Activated naive CD4-positive, alpha-beta T cell treated with anti-CD3 and anti-CD28 coated beads, Interleukin-2, amount 10 ng/mL, durations not matched to agents 7 days and 5 days (primary cell): ENCODE measurements at regions not wholly inside any gene's neighbourhood (a gene's known extent, or its start where the extent isn't known, plus 50 kb on each side); places are given as distances from the start of the nearest gene placed in this dataset.
"Not testable (repeated sequence)": the region's sequence is repeated elsewhere in the genome, so short reads cannot be mapped to it uniquely, and the experiment has no call there.

ENCODE experiments used
- CTCF ChIA-PET: fragments of 350-600 bp; sonication (Branson Sonifier 250); formaldehyde crosslinking; loops from one replicate; lab custom pipeline; 2021; ENCODE audit warnings: antibody characterized with exemption; lab: Charles Lee
- DNase-seq: peaks from one replicate; pipeline ENCODE4 v3.0.0-alpha.2; 2020
- H3K27ac Mint-ChIP-seq: one replicate; pipeline ENCODE4 v1.8.0; 2021; ENCODE audit warnings: mild to moderate bottlenecking, moderate library complexity, mixed read lengths
- H3K27me3 Mint-ChIP-seq: one replicate; pipeline ENCODE4 v1.8.0; 2021; ENCODE audit warnings: mild to moderate bottlenecking, mixed read lengths
- H3K36me3 Mint-ChIP-seq: one replicate; pipeline ENCODE4 v1.8.0; 2021; ENCODE audit warnings: mixed read lengths
- H3K4me1 Mint-ChIP-seq: one replicate; pipeline ENCODE4 v1.8.0; 2021; ENCODE audit warnings: mixed read lengths
- H3K4me3 Mint-ChIP-seq: one replicate; pipeline ENCODE4 v1.8.0; 2021; ENCODE audit warnings: mild to moderate bottlenecking, moderate library complexity, mixed read lengths
- H3K9me3 Mint-ChIP-seq: one replicate; pipeline ENCODE4 v1.8.0; 2021; ENCODE audit warnings: mixed read lengths

- Mint-ChIP-seq H3K27ac (no peak overlapping the region), H3K9me3 (peaks cover 15% of the 10 kb centered on the region), H3K4me1 (no peaks in the 10 kb centered on the region), H3K27me3 (no peaks in the 10 kb centered on the region), H3K36me3 (no peaks in the 10 kb centered on the region), H3K4me3 (no peak overlapping the region)
- DNase-seq = no peak
- CTCF ChIA-PET = no interaction called here
Observed at GRCh38 chr17:54270499-54270898, 447.8 kb downstream of the KIF2B start.

GRCh38 chr17:54277868-54278267 is 455.1 kb downstream of the KIF2B start:
- Mint-ChIP-seq H3K27me3 (no peaks in the 10 kb centered on the region), H3K27ac (no peak overlapping the region), H3K36me3 (no peaks in the 10 kb centered on the region), H3K9me3 (peaks cover 7% of the 10 kb centered on the region), H3K4me3 (no peak overlapping the region), H3K4me1 (no peaks in the 10 kb centered on the region)
- CTCF ChIA-PET = no interaction called here
- DNase-seq = no peak

GRCh38 chr17:54280741-54281140 is 458.0 kb downstream of the KIF2B start:
- DNase-seq = no peak
- Mint-ChIP-seq H3K36me3 (no peaks in the 10 kb centered on the region), H3K9me3 (peaks cover 4% of the 10 kb centered on the region), H3K27me3 (no peaks in the 10 kb centered on the region), H3K4me3 (no peak overlapping the region), H3K4me1 (no peaks in the 10 kb centered on the region), H3K27ac (no peak overlapping the region)
- CTCF ChIA-PET = no interaction called here

- Mint-ChIP-seq H3K4me1 (no peaks in the 10 kb centered on the region), H3K4me3 (no peak overlapping the region), H3K27ac (no peak overlapping the region), H3K9me3 (peaks cover 7% of the 10 kb centered on the region), H3K27me3 (no peaks in the 10 kb centered on the region), H3K36me3 (no peaks in the 10 kb centered on the region)
- CTCF ChIA-PET = no interaction called here
- DNase-seq = no peak
Observed at GRCh38 chr17:54282886-54283285, 460.2 kb downstream of the KIF2B start.

GRCh38 chr17:54307351-54307750 is 484.6 kb downstream of the KIF2B start:
- DNase-seq = no peak
- no peak overlapping the region for H3K27ac Mint-ChIP-seq
- H3K9me3 Mint-ChIP-seq = peaks cover 8% of the 10 kb centered on the region
- no peaks in the 10 kb centered on the region for H3K27me3 Mint-ChIP-seq
- CTCF ChIA-PET = no interaction called here
- no peak overlapping the region for H3K4me3 Mint-ChIP-seq
- H3K4me1 Mint-ChIP-seq = no peaks in the 10 kb centered on the region
- H3K36me3 Mint-ChIP-seq = no peaks in the 10 kb centered on the region

- Mint-ChIP-seq H3K27ac (no peak overlapping the region), H3K27me3 (no peaks in the 10 kb centered on the region), H3K4me3 (no peak overlapping the region), H3K9me3 (peaks cover 39% of the 10 kb centered on the region), H3K36me3 (no peaks in the 10 kb centered on the region), H3K4me1 (no peaks in the 10 kb centered on the region)
- no peak for DNase-seq
- CTCF ChIA-PET = no interaction called here
Observed at GRCh38 chr17:54324813-54325212, 502.1 kb downstream of the KIF2B start.

- no peaks in the 10 kb centered on the region for H3K36me3 Mint-ChIP-seq
- DNase-seq = no peak
- no peaks in the 10 kb centered on the region for H3K4me1 Mint-ChIP-seq
- CTCF ChIA-PET = no interaction called here
- H3K4me3 Mint-ChIP-seq = no peak overlapping the region
- H3K27ac Mint-ChIP-seq = no peak overlapping the region
- no peaks in the 10 kb centered on the region for H3K27me3 Mint-ChIP-seq
- peaks cover 3% of the 10 kb centered on the region for H3K9me3 Mint-ChIP-seq
Observed at GRCh38 chr17:54339731-54340130, 517.0 kb downstream of the KIF2B start.

GRCh38 chr17:54347495-54347894 is 524.8 kb downstream of the KIF2B start:
- H3K27ac Mint-ChIP-seq = no peak overlapping the region
- H3K9me3 Mint-ChIP-seq = peaks cover 3% of the 10 kb centered on the region
- no peaks in the 10 kb centered on the region for H3K36me3 Mint-ChIP-seq
- H3K27me3 Mint-ChIP-seq = no peaks in the 10 kb centered on the region
- H3K4me3 Mint-ChIP-seq = no peak overlapping the region
- CTCF ChIA-PET = no interaction called here
- no peak for DNase-seq
- no peaks in the 10 kb centered on the region for H3K4me1 Mint-ChIP-seq

- CTCF ChIA-PET = no interaction called here
- Mint-ChIP-seq H3K27me3 (no peaks in the 10 kb centered on the region), H3K27ac (no peak overlapping the region), H3K36me3 (no peaks in the 10 kb centered on the region), H3K9me3 (peaks cover 3% of the 10 kb centered on the region), H3K4me1 (no peaks in the 10 kb centered on the region), H3K4me3 (no peak overlapping the region)
- DNase-seq = no peak
Observed at GRCh38 chr17:54348234-54348633, 525.5 kb downstream of the KIF2B start.

- Mint-ChIP-seq H3K9me3 (peaks cover 16% of the 10 kb centered on the region), H3K36me3 (no peaks in the 10 kb centered on the region), H3K27me3 (no peaks in the 10 kb centered on the region), H3K4me3 (no peak overlapping the region), H3K27ac (no peak overlapping the region), H3K4me1 (no peaks in the 10 kb centered on the region)
- CTCF ChIA-PET = no interaction called here
- no peak for DNase-seq
Observed at GRCh38 chr17:54353789-54354525, 531.2 kb downstream of the KIF2B start.

- H3K4me3 Mint-ChIP-seq, CTCF ChIA-PET, H3K27ac Mint-ChIP-seq, H3K36me3 Mint-ChIP-seq, H3K4me1 Mint-ChIP-seq, DNase-seq, H3K27me3 Mint-ChIP-seq: not testable (repeated sequence)
- peaks cover 14% of the 10 kb centered on the region for H3K9me3 Mint-ChIP-seq
Observed at GRCh38 chr17:54361073-54361472, 538.3 kb downstream of the KIF2B start.

GRCh38 chr17:54368906-54369305 is 531.7 kb upstream of the TOM1L1 start:
- no peaks in the 10 kb centered on the region for H3K4me1 Mint-ChIP-seq
- no peaks in the 10 kb centered on the region for H3K27me3 Mint-ChIP-seq
- H3K9me3 Mint-ChIP-seq = no peaks in the 10 kb centered on the region
- H3K27ac Mint-ChIP-seq = no peak overlapping the region
- DNase-seq = no peak
- no peak overlapping the region for H3K4me3 Mint-ChIP-seq
- H3K36me3 Mint-ChIP-seq = no peaks in the 10 kb centered on the region
- CTCF ChIA-PET = no interaction called here

- Mint-ChIP-seq H3K4me3 (no peak overlapping the region), H3K9me3 (peaks cover 3% of the 10 kb centered on the region), H3K4me1 (no peaks in the 10 kb centered on the region), H3K27me3 (no peaks in the 10 kb centered on the region), H3K36me3 (no peaks in the 10 kb centered on the region), H3K27ac (no peak overlapping the region)
- DNase-seq = no peak
- CTCF ChIA-PET = interaction anchor here (0.7 kb wide), 1 partner anchor 30 kb away, joined by 3 read pairs; no protein-coding TSS in a partner anchor
Observed at GRCh38 chr17:54372069-54372749, 528.4 kb upstream of the TOM1L1 start.

GRCh38 chr17:54373970-54374369 is 526.7 kb upstream of the TOM1L1 start:
- no peak overlapping the region for H3K4me3 Mint-ChIP-seq
- DNase-seq = no peak
- H3K36me3 Mint-ChIP-seq = no peaks in the 10 kb centered on the region
- no peaks in the 10 kb centered on the region for H3K4me1 Mint-ChIP-seq
- CTCF ChIA-PET = no interaction called here
- H3K27ac Mint-ChIP-seq = no peak overlapping the region
- H3K27me3 Mint-ChIP-seq = no peaks in the 10 kb centered on the region
- peaks cover 5% of the 10 kb centered on the region for H3K9me3 Mint-ChIP-seq

GRCh38 chr17:54376409-54376808 is 524.2 kb upstream of the TOM1L1 start:
- H3K36me3 Mint-ChIP-seq, DNase-seq, H3K27ac Mint-ChIP-seq, CTCF ChIA-PET, H3K4me1 Mint-ChIP-seq, H3K27me3 Mint-ChIP-seq, H3K4me3 Mint-ChIP-seq, H3K9me3 Mint-ChIP-seq: not testable (repeated sequence)
